GM21619 (cell line): ENCODE measurements at regions not wholly inside any gene's neighbourhood (a gene's known extent, or its start where the extent isn't known, plus 50 kb on each side); places are given as distances from the start of the nearest gene placed in this dataset.
A peak's percentile ranks its signal among the peaks of the same experiment; 100 is the strongest.
"Not testable (repeated sequence)": the region's sequence is repeated elsewhere in the genome, so short reads cannot be mapped to it uniquely, and the experiment has no call there.

ENCODE experiments used
- ATAC-seq: cut with Tn5 transposase; IDR thresholded peaks from one replicate; pipeline ENCODE4 v1.9.1; 2021; ENCODE audit not compliant: unreplicated experiment

GRCh38 chr1:222077206-222077605, 335.3 kb upstream of the DUSP10 start:
- no peak for ATAC-seq

GRCh38 chr1:222074317-222074716, 332.4 kb upstream of the DUSP10 start:
- no peak for ATAC-seq

GRCh38 chr1:222073307-222073995, 331.6 kb upstream of the DUSP10 start:
- ATAC-seq = no peak

GRCh38 chr1:222071387-222071786, 329.5 kb upstream of the DUSP10 start:
- ATAC-seq = no peak

DNA sequence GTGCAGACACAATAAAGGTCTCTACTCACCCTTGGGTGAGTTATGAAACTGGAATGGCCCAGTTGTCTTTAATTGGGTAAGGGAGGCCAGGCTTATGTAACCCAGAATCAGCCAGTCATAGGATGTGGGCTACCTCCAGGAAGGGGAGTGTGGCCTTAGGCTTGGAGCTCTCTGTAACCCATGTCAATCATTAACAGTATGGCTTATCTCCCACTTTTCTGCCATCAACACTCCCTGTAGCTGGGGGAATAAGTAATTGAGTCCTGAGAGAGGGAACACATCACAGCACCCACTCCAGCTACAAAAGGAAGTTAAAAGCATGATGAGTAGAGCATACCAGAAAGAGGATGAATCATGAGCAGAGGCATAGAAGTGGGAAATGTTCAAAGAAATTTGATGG, 327.0 kb upstream of the DUSP10 start:
- ATAC-seq = no peak

GRCh38 chr1:222068101-222068500, 326.2 kb upstream of the DUSP10 start:
- no peak for ATAC-seq

- ATAC-seq = no peak
Observed at GRCh38 chr1:222066539-222066938, 324.6 kb upstream of the DUSP10 start.

DNA sequence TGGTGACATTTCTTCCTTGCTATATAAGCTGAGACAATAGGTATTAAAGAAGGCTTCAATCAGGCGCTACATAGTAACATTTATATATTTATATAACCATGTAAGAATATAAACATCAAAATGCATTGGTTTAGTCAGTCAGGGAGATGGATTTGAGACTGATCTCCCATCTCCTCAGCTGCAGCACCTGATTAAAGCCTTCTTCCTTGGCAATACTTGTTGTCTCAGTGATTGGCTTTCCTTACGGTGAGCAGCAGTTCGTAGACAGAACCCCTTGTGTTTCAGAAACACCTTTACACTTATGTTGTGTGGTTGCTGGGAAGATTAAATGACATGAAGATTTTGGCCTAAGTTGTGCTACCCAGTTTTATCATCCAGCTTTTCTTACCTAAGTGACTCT, 323.3 kb upstream of the DUSP10 start:
- no peak for ATAC-seq

DNA sequence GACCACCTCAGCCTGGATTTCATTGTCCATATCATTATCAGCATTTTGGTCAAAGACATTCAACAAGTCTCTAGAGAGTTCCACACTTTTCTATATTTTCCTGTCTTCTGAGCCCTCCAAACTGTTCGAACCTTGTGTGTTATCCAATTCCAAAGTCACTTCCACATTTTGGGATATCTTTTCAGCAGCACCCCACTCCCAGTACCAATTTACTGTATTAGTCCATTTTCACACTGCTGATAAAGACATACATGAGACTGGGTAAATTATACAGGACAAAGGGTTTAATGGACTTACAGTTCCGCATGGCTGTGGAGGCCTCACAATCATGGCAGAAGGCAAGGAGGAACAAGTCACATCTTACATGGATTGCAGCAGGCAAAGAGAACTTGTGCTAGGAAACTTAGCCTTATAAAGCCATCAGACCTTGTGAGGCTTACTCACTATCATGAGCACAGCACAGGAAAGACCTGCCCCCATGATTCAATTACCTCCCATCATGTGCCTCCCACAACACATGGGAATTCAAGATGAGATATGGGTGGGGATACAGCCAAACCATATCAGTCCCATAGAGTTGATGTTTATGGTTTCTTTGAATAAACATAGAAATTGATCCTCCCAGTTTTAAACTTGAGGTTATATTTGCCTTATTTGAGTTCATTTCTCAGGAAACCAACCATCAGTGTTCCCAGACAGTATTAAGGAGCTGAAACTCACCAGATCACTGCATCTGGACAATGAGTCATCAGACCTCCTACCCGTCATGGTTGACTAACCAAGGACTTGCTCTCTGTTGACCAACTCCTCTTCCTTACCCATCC, 322.7 kb upstream of the DUSP10 start:
- no peak for ATAC-seq

DNA sequence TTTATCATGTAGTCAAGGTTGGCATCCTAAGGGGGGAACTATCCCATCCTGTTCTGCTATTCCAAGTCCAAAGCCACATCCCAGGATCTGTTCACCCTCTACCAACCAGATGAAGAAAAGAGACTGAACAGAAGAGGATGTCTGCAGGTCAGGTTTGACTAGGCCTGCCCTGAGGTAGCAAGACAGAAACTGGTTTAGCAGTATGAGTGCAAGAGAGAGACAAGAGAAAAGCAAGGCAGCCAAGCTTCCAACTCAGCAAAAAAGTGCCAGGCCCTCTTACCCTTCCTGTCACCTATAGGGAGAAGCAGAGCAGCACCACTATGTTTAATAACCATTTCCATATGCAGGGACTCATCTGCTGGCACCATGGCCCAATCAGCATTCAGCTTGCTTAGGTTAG, 320.8 kb upstream of the DUSP10 start:
- no peak for ATAC-seq

- ATAC-seq = no peak
Observed at GRCh38 chr1:222061711-222062359, 319.9 kb upstream of the DUSP10 start.

GRCh38 chr1:222060210-222060916, 318.5 kb upstream of the DUSP10 start:
- ATAC-seq = no peak

- ATAC-seq = no peak
Observed at GRCh38 chr1:222058249-222058648, 316.4 kb upstream of the DUSP10 start.

DNA sequence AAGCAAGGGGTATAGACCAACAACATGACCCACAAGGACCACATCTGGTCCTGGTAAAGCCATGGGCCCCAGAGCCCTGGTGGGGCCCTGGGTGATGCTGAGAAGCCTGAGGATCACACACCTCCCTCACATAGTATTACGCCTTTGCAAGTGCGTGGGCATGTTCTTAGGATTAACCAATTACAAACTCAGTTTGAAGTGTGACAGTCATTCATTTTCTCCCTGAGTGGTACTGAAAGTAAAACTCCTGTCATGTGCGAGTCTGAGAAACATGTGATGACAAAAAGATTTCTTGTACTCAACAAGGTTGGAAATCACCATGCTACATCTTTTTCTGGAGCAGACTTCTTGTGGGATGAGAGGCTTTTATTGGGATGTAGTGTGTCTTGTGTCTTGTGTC, 315.3 kb upstream of the DUSP10 start:
- ATAC-seq = peak; percentile 61

DNA sequence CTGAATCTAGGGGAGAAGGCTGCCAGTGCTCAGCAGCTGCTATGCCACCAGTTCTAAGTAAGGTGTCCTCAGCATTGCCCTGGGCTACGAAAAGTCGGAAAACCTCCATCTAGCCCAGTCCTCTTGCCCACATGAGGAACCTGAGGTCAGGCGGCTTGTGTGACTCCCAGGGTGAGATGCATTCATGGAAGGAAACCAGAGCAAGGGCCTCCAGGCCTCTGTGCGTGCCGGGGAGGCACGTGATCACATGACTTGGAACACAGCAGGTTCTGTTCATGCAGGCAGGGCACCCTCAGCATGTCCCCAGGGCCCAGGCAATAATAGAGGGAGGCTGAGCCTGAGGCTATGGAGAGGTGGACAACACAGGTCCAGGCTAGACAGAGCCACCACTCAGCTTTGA, 312.5 kb upstream of the DUSP10 start:
- ATAC-seq = no peak

- no peak for ATAC-seq
Observed at GRCh38 chr1:222053790-222054294, 312.0 kb upstream of the DUSP10 start.

DNA sequence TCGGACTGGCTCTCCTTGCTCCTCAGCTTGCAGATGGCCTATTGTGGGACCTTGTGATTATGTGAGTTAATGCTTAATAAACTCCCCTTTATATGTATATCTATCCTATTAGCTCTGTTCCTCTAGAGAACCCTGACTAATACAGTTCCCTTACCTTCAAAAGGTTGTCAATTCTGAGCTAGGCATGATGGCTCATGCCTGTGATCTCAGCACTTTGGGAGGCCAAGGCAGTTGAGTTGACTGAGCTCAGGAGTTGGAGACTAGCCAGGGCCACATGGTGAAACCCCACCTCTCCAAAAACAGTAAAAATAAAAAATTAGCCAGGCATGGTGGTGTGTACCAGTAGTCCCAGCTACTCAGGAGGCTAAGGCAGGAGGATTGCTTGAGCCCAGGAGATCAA, 309.4 kb upstream of the DUSP10 start:
- ATAC-seq = not testable (repeated sequence)

DNA sequence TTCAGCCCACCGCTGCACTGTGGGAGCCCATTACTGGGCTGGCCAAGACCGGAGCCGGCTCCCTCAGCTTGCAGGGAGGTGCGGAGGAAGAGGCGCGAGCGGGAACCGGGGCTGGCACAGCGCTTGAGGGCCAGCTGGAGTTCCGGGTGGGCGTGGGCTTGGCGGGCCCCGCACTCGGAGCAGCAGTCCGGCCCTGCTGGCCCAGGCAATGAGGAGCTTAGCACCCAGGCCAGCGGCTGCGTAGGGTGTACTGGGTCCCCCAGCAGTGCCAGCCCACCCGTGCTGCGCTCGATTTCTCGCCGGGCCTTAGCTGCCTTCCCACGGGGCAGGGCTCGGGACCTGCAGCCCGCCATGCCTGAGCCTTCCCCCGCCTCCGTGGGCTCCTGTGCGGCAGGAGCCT, 307.8 kb upstream of the DUSP10 start:
- not testable (repeated sequence) for ATAC-seq

DNA sequence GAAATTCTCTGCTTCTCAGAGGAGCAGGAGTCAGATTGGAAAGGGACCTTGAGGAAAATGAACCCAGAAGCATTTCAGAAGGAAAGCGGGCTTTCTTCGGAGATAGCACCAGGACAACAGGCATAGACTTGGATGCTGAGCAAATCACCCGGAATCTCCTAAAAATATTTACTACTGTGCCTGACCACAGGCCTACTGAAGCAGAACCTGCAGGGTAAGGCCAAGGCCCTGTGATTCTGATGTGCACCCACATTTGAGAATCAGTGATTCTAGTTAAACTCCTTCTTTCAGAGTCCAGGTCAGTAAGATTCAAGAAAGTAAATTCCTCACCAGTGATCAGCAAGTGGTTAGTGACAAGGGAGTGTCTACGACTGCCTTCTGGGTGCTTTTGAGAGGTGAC, 307.3 kb upstream of the DUSP10 start:
- no peak for ATAC-seq

- ATAC-seq = peak; percentile 82
Observed at GRCh38 chr1:222048094-222048595, 306.3 kb upstream of the DUSP10 start.

- no peak for ATAC-seq
Observed at GRCh38 chr1:222047366-222047765, 305.5 kb upstream of the DUSP10 start.
